ENCODE measurements at regions not wholly inside any gene's neighbourhood (a gene's known extent, or its start where the extent isn't known, plus 50 kb on each side); places are given as distances from the start of the nearest gene placed in this dataset.

DNA sequence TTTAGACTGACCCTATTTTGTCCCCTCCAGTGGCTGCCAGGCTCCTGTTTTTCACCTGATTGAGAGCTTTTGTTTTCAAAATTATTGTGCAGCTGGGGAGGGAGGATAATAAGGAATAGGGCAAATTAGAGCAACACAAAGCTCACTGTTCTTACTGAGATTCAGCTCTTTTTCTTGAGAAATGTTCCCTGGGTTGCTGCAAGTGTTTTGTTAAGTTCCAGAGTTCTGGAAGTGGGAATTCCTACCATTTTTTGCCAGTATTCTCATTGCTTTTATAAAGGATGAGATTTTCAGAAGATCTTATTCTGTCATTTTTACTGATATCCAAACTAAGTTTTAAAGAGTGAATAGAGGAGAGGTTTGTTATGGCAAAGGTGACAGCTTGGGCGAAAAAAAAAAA is 417.7 kb downstream of the SIPA1L2 start:
- no peak for DNase-seq (ENCODE audit: low read depth)
- no peak for TF ChIP-seq CTCF (IDR thresholded peaks at IDR 0.05; ENCODE audit: insufficient read depth, low read depth, low read length)
- CTCF ChIA-PET: interaction anchor here (0.9 kb wide), 1 partner anchor 9 kb away, joined by 3 read pairs; no protein-coding TSS in a partner anchor
- Histone ChIP-seq H3K36me3 (ENCODE audit: control insufficient read depth, insufficient read depth, low read length) (no peaks in the 10 kb centered on the region), H3K4me3 (ENCODE audit: low read depth, low read length) (no peak overlapping the region), H3K27me3 (ENCODE audit: control insufficient read depth, insufficient read depth, low read length) (no peaks in the 10 kb centered on the region)
- POLR2A ChIA-PET: no interaction called here

DNA sequence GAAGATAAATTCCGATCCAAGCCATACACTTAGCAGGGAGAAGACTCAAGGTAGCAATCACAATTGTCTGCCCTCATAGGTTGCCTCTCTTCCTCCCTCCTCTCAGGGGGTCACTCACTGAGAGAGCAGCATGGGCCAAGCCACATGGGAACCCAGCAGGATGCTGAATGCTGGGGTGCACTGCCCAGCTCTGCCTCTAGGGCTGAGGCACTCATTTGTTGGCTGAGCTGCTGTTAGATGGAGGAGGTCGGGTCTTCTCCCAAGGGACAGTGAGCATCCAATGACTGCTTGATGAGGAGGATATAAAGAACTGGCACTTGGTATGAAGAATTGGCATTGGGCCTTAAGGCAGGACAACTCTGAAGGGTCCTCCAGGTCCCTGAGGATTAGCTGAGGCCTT is 418.8 kb downstream of the SIPA1L2 start:
- Histone ChIP-seq H3K4me3 (ENCODE audit: low read depth, low read length) (no peak overlapping the region), H3K27me3 (ENCODE audit: control insufficient read depth, insufficient read depth, low read length) (no peaks in the 10 kb centered on the region), H3K36me3 (ENCODE audit: control insufficient read depth, insufficient read depth, low read length) (no peaks in the 10 kb centered on the region)
- CTCF ChIA-PET: no interaction called here
- POLR2A ChIA-PET: no interaction called here
- peak; percentile 27; the same call in 1 of the 2 replicates for TF ChIP-seq CTCF (IDR thresholded peaks at IDR 0.05; ENCODE audit: insufficient read depth, low read depth, low read length)
- no peak for DNase-seq (ENCODE audit: low read depth)

DNA sequence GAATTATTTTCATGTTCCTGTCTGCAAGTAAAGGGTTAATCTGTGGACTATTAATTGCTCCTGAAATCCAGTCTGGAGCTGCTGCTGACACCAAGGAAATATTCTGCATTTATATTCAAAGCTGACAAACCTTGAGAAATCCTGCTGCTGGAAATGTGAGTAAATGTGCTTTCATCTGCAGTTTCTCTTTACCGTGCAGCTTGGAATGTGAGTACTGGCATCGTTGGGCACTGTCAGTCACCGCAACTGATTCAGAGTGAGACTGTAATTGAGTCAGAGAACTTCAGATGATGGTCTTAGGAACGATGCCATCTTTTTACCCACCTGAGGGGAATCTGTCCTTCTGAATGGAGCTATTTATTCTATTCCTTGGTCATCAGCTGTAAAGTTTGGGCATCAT is 420.6 kb downstream of the SIPA1L2 start:
- DNase-seq (ENCODE audit: low read depth): no peak
- Histone ChIP-seq H3K36me3 (ENCODE audit: control insufficient read depth, insufficient read depth, low read length) (no peaks in the 10 kb centered on the region), H3K4me3 (ENCODE audit: low read depth, low read length) (no peak overlapping the region), H3K27me3 (ENCODE audit: control insufficient read depth, insufficient read depth, low read length) (no peaks in the 10 kb centered on the region)
- CTCF ChIA-PET: no interaction called here
- no peak for TF ChIP-seq CTCF (IDR thresholded peaks at IDR 0.05; ENCODE audit: insufficient read depth, low read depth, low read length)
- POLR2A ChIA-PET: no interaction called here

GRCh38 chr1:232207073-232207866 is 422.7 kb downstream of the SIPA1L2 start:
- CTCF ChIA-PET: interaction anchor here (1.0 to 1.7 kb wide), 2 partner anchors 12 to 61 kb away, joined by 3 to 5 read pairs; no protein-coding TSS in a partner anchor

DNA sequence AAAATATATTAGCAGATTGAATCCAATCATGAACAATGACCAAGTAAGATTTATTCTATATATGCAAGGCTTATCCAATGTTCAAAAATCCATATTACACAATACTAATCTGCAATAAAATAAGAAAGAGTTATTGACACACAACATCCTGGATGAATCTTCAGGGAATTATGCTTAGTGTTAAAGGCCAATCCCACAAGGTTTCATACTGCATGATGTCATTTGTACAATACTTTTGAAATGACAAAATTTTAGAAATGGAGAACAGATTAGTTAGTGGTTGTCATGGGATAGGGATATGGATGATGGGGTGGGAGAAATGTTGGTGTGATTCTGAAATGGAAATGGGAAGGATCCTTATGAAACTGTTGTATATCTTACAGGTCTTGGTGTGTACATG is 425.7 kb downstream of the SIPA1L2 start:
- ChIA-PET POLR2A (no interaction called here), CTCF (interaction anchor here (1.2 kb wide), 1 partner anchor 17 kb away, joined by 3 read pairs; no protein-coding TSS in a partner anchor)
- H3K36me3 ChIP-seq (ENCODE audit: control insufficient read depth, insufficient read depth, low read length): no peaks in the 10 kb centered on the region
- no peak for TF ChIP-seq CTCF (IDR thresholded peaks at IDR 0.05; ENCODE audit: insufficient read depth, low read depth, low read length)
- DNase-seq (ENCODE audit: low read depth): no peak
- no peaks in the 10 kb centered on the region for H3K27me3 ChIP-seq (ENCODE audit: control insufficient read depth, insufficient read depth, low read length)
- H3K4me3 ChIP-seq (ENCODE audit: low read depth, low read length): no peak overlapping the region

More at GRCh38 chr1:232207073-232207866, 422.7 kb downstream of the SIPA1L2 start:
- Histone ChIP-seq H3K27me3 (ENCODE audit: control insufficient read depth, insufficient read depth, low read length) (no peaks in the 10 kb centered on the region), H3K36me3 (ENCODE audit: control insufficient read depth, insufficient read depth, low read length) (no peaks in the 10 kb centered on the region), H3K4me3 (ENCODE audit: low read depth, low read length) (no peak overlapping the region)
- POLR2A ChIA-PET: no interaction called here
- DNase-seq (ENCODE audit: low read depth): no peak
- TF ChIP-seq CTCF (IDR thresholded peaks at IDR 0.05; ENCODE audit: insufficient read depth, low read depth, low read length): no peak
